H9 (cell line): ENCODE measurements at regions not wholly inside any gene's neighbourhood (a gene's known extent, or its start where the extent isn't known, plus 50 kb on each side); places are given as distances from the start of the nearest gene placed in this dataset.
"Not testable (repeated sequence)": the region's sequence is repeated elsewhere in the genome, so short reads cannot be mapped to it uniquely, and the experiment has no call there.

Experiments
- DNase-seq: peaks from one replicate; pipeline ENCODE4 v3.0.0-alpha.2; 2017
- H2AFZ ChIP-seq: one replicate; pipeline ENCODE4 v1.6.1; 2013; ENCODE audit warnings: mild to moderate bottlenecking, low read length, control low read depth, moderate library complexity
- H2AK5ac ChIP-seq: 2 replicates; pipeline ENCODE4 v1.6.1; 2013; ENCODE audit warnings: low read length, control low read depth, mixed read lengths; ENCODE audit not compliant: insufficient read length
- H2BK120ac ChIP-seq: one replicate; pipeline ENCODE4 v1.6.1; 2013; ENCODE audit warnings: low read depth, mild to moderate bottlenecking, low read length, control low read depth, inconsistent platforms; ENCODE audit not compliant: poor library complexity, severe bottlenecking
- H2BK12ac ChIP-seq: 2 replicates; pipeline ENCODE4 v1.6.1; 2013; ENCODE audit warnings: low read length, control low read depth, mixed read lengths, low read depth; ENCODE audit not compliant: insufficient read length
- H2BK15ac ChIP-seq: 2 replicates; pipeline ENCODE4 v1.6.1; 2013; ENCODE audit warnings: low read depth, low read length, control low read depth
- H2BK20ac ChIP-seq: one replicate; pipeline ENCODE4 v1.6.1; 2013; ENCODE audit warnings: low read depth, mild to moderate bottlenecking, low read length, control low read depth, inconsistent platforms; ENCODE audit not compliant: poor library complexity, severe bottlenecking
- H2BK5ac ChIP-seq: 2 replicates; pipeline ENCODE4 v1.6.1; 2013; ENCODE audit warnings: low read length, control low read depth, mixed read lengths; ENCODE audit not compliant: insufficient read length
- H3K14ac ChIP-seq: 2 replicates; pipeline ENCODE4 v1.6.1; 2013; ENCODE audit warnings: low read length, control low read depth; ENCODE audit not compliant: insufficient read depth
- H3K18ac ChIP-seq: 2 replicates; pipeline ENCODE4 v1.6.1; 2013; ENCODE audit warnings: low read depth, mild to moderate bottlenecking, mixed read lengths, low read length, control low read depth; ENCODE audit not compliant: insufficient read length
- H3K23ac ChIP-seq: 2 replicates; pipeline ENCODE4 v1.6.1; 2013; ENCODE audit warnings: low read length, control low read depth, mixed read lengths, low read depth; ENCODE audit not compliant: insufficient read length
- H3K23me2 ChIP-seq: 2 replicates; pipeline ENCODE4 v1.6.1; 2013; ENCODE audit warnings: low read depth, mild to moderate bottlenecking, mixed read lengths, low read length, control low read depth; ENCODE audit not compliant: insufficient read length, poor library complexity, severe bottlenecking
- H3K27ac ChIP-seq: 2 replicates; pipeline ENCODE4 v1.5.1; 2013; ENCODE audit warnings: low read length, control low read depth, mixed read lengths, low read depth; ENCODE audit not compliant: insufficient read length
- H3K27me3 ChIP-seq: 2 replicates; pipeline ENCODE4 v1.6.1; 2013; ENCODE audit warnings: low read length, control low read depth, inconsistent platforms; ENCODE audit not compliant: insufficient read depth
- H3K4ac ChIP-seq: 2 replicates; pipeline ENCODE4 v1.6.1; 2013; ENCODE audit warnings: low read depth, mild to moderate bottlenecking, control low read depth, inconsistent platforms, low read length, moderate library complexity
- H3K4me1 ChIP-seq: 2 replicates; pipeline ENCODE4 v1.6.1; 2013; ENCODE audit warnings: low read length, control low read depth, inconsistent platforms; ENCODE audit not compliant: insufficient read depth
- H3K4me2 ChIP-seq: 2 replicates; pipeline ENCODE4 v1.6.1; 2013; ENCODE audit warnings: low read length, control low read depth, mixed read lengths; ENCODE audit not compliant: insufficient read length, insufficient read depth
- H3K56ac ChIP-seq: 2 replicates; pipeline ENCODE4 v1.6.1; 2013; ENCODE audit warnings: low read depth, mild to moderate bottlenecking, mixed read lengths, low read length, control low read depth; ENCODE audit not compliant: insufficient read length
- H3K79me1 ChIP-seq: 2 replicates; pipeline ENCODE4 v1.6.1; 2013; ENCODE audit warnings: low read depth, mild to moderate bottlenecking, moderate library complexity, low read length, control low read depth, inconsistent platforms; ENCODE audit not compliant: insufficient read depth, poor library complexity, severe bottlenecking
- H3K79me2 ChIP-seq: 2 replicates; pipeline ENCODE4 v1.6.1; 2013; ENCODE audit warnings: low read length, control low read depth, inconsistent platforms; ENCODE audit not compliant: insufficient read depth
- H3K9ac ChIP-seq: 2 replicates; pipeline ENCODE4 v1.6.1; 2013; ENCODE audit warnings: low read length, control low read depth, mixed read lengths; ENCODE audit not compliant: insufficient read length; ENCODE audit errors: extremely low read depth
- H3K9me3 ChIP-seq: one replicate; pipeline ENCODE4 v1.6.1; 2013; ENCODE audit warnings: low read depth, low read length, inconsistent platforms; ENCODE audit not compliant: control insufficient read depth
- H3T11ph ChIP-seq: one replicate; pipeline ENCODE4 v1.6.1; 2013; ENCODE audit warnings: mild to moderate bottlenecking, low read length, control low read depth, inconsistent platforms
- H4K20me1 ChIP-seq: one replicate; pipeline ENCODE4 v1.6.1; 2013; ENCODE audit not compliant: control insufficient read depth, insufficient read length, insufficient read depth
- H4K5ac ChIP-seq: 2 replicates; pipeline ENCODE4 v1.6.1; 2013; ENCODE audit warnings: low read depth, mild to moderate bottlenecking, mixed read lengths, low read length, control low read depth; ENCODE audit not compliant: insufficient read length
- H4K8ac ChIP-seq: replicated peaks from 2 replicates; pipeline ENCODE4 v1.6.1; 2013; ENCODE audit warnings: low read length, control low read depth, mixed read lengths, low read depth; ENCODE audit not compliant: insufficient read length
- H4K91ac ChIP-seq: 2 replicates; pipeline ENCODE4 v1.6.1; 2013; ENCODE audit warnings: low read depth, mild to moderate bottlenecking, moderate library complexity, mixed read lengths, low read length, control low read depth; ENCODE audit not compliant: insufficient read length
- H3K27ac Mint-ChIP-seq, 3 experiments: 2 replicates in 2 of 3; 3 replicates in 1 of 3; pipeline ENCODE4 v1.8.0; 2020 to 2021; ENCODE audit warnings: mixed read lengths in 3 of 3, mild to moderate bottlenecking in 1 of 3, moderate library complexity in 1 of 3
- H3K27me3 Mint-ChIP-seq: 2 replicates; pipeline ENCODE4 v1.8.0; 2021; ENCODE audit warnings: low read depth, mild to moderate bottlenecking, moderate library complexity, mixed read lengths
- H3K36me3 Mint-ChIP-seq, 3 experiments: 2 replicates in 2 of 3; 3 replicates in 1 of 3; pipeline ENCODE4 v1.8.0; 2020 to 2021; ENCODE audit warnings: low read depth in 3 of 3, mixed read lengths in 3 of 3; ENCODE audit not compliant: insufficient read depth in 1 of 3
- H3K4me1 Mint-ChIP-seq, 2 experiments: 2 replicates each; pipeline ENCODE4 v1.8.0; 2020; ENCODE audit warnings: mixed read lengths in 2 of 2
- H3K4me3 Mint-ChIP-seq, 2 experiments: 2 replicates in 1 of 2; 3 replicates in 1 of 2; pipeline ENCODE4 v1.8.0; 2020 to 2021; ENCODE audit warnings: mild to moderate bottlenecking in 2 of 2, mixed read lengths in 2 of 2, moderate library complexity in 1 of 2
- H3K9me3 Mint-ChIP-seq, 2 experiments: 2 replicates in 1 of 2; 3 replicates in 1 of 2; pipeline ENCODE4 v1.8.0; 2020; ENCODE audit warnings: mild to moderate bottlenecking in 2 of 2, mixed read lengths in 2 of 2, moderate library complexity in 1 of 2
- WGBS: extraction: QIAGEN DNeasy Blood & Tissue Kit; methylation state at CpG from one replicate; pipeline ENCODE4 v1.1.7; 2013; ENCODE audit warnings: missing lambda C conversion rate, low lambda C conversion rate, mixed read lengths; ENCODE audit not compliant: insufficient read length; ENCODE audit errors: extremely low coverage; 5-methylcytosine and 5-hydroxymethylcytosine counted together

DNA sequence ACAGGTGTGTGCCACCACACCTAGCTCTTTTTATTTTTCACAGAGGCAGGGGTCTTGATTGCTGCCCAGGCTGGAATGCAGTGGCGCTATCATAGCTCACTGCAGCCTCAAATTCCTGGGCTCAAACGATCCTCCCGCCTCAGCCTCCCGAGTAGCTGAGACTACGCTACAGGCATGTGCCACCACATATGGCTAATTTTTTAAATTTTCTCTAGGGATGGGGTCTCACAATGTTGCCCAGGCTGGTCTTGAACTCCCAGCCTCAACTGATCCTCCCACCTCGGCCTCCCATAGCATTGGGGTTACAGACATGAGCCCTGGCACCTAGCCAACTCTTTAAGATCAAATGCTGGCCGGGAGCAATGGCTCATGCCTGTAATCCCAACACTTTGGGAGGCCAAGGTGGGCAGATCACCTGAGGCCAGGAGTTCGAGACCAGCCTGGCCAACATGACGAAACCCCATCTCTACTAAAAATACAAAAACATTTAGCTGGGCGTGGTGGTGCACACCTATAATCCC lies 50.6 kb upstream of the MYL10 start:
- not testable (repeated sequence) for H3K56ac ChIP-seq, H3K27me3 ChIP-seq, H2BK20ac ChIP-seq, H4K91ac ChIP-seq, H2BK15ac ChIP-seq, H2BK5ac ChIP-seq, H3K4me1 ChIP-seq, H3K9me3 ChIP-seq, H3K4me3 Mint-ChIP-seq, H3K18ac ChIP-seq, H3K79me2 ChIP-seq, H3K27ac ChIP-seq, H3K36me3 Mint-ChIP-seq, H3K4ac ChIP-seq, H2AFZ ChIP-seq, H4K20me1 ChIP-seq, H4K5ac ChIP-seq, H3K27ac Mint-ChIP-seq, H3K4me2 ChIP-seq, H4K8ac ChIP-seq, H3K79me1 ChIP-seq, H2AK5ac ChIP-seq, DNase-seq, H3K27me3 Mint-ChIP-seq, H3K9me3 Mint-ChIP-seq, H3K23ac ChIP-seq, H2BK12ac ChIP-seq, H2BK120ac ChIP-seq, H3K9ac ChIP-seq, H3K14ac ChIP-seq, H3K23me2 ChIP-seq, H3T11ph ChIP-seq
- no CpG with 5 or more reads among the region's 10 CpGs for WGBS
- H3K4me1 Mint-ChIP-seq, result peaks cover 11 to 22% of the 10 kb centered on the region in 2 experiments
